Dermis blood vessel endothelial cell (primary cell): ENCODE measurements at regions not wholly inside any gene's neighbourhood (a gene's known extent, or its start where the extent isn't known, plus 50 kb on each side); places are given as distances from the start of the nearest gene placed in this dataset.
A peak's percentile ranks its signal among the peaks of the same experiment; 100 is the strongest.
"Not testable (repeated sequence)": the region's sequence is repeated elsewhere in the genome, so short reads cannot be mapped to it uniquely, and the experiment has no call there.

Source experiments
- DNase-seq: peaks from one replicate; pipeline ENCODE4 v3.0.0; 2010

- no peak for DNase-seq
Observed at GRCh38 chr1:227508431-227508830, 54.9 kb upstream of the ZNF678 start.

- not testable (repeated sequence) for DNase-seq
Observed at GRCh38 chr1:227506490-227507393, 56.6 kb upstream of the ZNF678 start.

DNA sequence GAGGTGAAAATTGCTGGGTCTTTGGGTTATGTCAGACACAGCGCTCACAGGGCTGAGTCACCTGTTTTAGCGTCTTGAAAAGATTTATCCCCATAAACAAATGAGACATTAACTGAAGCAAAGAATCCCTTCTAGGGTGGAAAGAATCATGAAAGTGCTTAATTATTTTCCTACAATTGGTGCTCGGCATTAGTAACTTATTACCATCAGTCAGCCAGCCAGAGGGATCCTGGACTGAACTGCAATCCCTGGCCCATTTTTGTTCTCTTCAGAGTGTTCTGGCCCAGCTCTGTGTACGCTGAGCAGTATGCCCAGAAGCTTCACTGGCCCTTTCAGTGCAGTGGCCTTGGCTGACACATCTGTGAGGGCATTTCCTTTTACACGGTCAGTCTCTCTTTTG, 67.3 kb upstream of the ZNF678 start:
- not testable (repeated sequence) for DNase-seq

- DNase-seq, result not testable (repeated sequence)
Observed at GRCh38 chr1:227493863-227494551, 69.3 kb upstream of the ZNF678 start.

GRCh38 chr1:227490478-227490877, 72.9 kb upstream of the ZNF678 start:
- DNase-seq, result no peak

GRCh38 chr1:227490001-227490400, 73.4 kb upstream of the ZNF678 start:
- DNase-seq, result no peak

- DNase-seq, result no peak
Observed at GRCh38 chr1:227489572-227489971, 73.8 kb upstream of the ZNF678 start.

GRCh38 chr1:227487606-227488005, 75.8 kb upstream of the ZNF678 start:
- no peak for DNase-seq

DNA sequence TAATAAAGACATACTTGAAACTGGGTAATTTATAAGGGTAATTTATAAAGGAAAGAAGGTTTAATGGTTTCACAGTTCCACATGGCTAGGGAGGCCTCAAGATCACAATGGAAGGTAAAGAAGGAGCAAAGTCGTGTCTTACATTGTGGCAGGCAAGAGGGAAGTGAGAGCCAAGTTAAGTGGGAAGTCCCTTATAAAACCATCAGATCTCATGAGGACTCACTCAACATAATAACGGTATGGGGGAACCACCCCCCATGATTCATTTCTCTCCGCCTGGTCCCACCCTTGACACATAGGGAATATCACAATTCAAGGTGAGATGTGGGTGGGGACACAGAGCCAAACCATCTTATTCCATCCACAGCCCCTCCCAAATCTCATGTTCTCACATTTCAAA, 76.8 kb upstream of the ZNF678 start:
- DNase-seq, result no peak

GRCh38 chr1:227482023-227482299, 81.4 kb upstream of the ZNF678 start:
- no peak for DNase-seq

DNA sequence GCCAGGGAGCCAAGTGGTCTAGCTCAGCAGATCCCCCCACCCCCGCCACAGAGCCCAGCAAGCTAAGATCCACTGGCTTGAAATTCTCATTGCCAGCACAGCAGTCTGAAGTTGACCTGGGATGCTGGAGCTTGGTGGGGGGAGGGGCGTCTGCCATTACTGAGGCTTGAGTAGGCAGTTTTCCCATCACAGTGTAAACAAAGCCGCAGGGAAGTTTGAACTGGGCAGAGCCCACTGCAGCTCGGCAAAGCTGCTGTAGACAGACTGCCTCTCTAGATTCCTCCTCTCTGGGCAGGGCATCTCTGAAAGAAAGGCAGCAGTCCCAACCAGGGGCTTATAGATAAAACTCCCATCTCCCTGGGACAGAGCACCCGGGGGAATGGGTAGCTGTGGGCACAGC, 89.3 kb upstream of the ZNF678 start:
- DNase-seq, result not testable (repeated sequence)

DNA sequence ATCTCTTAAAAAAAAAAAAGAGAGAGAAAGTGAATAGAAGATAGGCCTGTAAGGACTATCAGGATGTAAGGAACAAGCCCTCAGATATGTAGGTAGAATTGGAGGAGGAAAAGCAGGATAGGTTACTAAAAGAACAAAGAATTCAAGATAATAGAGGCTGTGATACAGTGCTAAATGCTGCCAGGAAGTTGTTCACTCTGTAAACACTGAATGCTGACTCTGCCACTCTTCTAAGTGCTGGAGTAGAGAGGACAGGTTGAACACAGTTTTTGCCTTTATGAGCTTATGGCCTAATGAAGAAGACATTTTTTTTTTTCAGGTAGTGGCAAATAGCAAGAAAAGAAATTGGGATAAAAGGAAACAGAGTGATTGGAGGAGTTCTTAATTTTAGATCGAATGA, 90.6 kb upstream of the ZNF678 start:
- no peak for DNase-seq

- no peak for DNase-seq
Observed at GRCh38 chr1:227470688-227471087, 92.7 kb upstream of the ZNF678 start.

GRCh38 chr1:227469708-227470107, 93.6 kb upstream of the ZNF678 start:
- DNase-seq, result peak; percentile 57

GRCh38 chr1:227466039-227466645, 97.2 kb upstream of the ZNF678 start:
- DNase-seq, result no peak

DNA sequence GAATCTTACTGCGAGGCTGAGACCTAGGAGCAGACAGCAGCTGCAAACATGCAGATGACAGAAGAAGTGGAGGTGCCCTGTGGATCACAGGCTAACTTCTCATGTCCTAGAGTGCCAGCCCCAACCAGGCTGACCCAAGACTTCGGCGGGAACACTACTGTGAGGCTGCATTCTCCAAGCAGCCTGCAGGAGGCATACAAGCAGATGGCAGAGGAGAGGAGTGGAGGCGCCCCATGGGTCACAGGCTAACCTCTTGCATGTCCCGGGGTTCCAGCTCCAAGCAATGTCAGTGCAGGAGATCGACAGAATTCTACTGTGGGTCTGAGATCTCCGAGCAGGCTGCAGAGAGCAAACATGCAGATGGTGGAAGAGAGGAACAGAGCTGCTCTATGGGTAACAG, 98.1 kb upstream of the ZNF678 start:
- DNase-seq, result no peak

DNA sequence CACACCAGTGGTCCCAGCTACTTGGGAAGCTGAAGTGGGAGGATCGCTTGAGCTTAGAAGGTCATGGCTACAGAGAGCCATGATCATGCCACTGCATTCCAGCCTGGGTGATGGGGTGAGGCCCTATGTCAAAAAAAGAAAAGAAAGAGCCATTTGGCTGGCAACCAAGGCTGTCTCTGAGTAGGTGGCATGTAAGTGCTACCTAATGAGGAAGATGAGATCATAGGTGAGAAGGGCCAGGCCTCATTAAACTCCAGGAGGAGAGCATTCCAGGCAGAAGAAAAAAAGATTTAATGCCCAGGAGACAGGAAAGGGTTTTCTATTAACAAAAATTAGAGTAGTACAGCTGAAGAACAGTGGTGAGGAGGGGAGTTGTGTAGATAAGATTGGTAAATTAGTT, 103.4 kb upstream of the ZNF678 start:
- no peak for DNase-seq

- DNase-seq, result no peak
Observed at GRCh38 chr1:227459326-227459841, 104.0 kb upstream of the ZNF678 start.

- DNase-seq, result no peak
Observed at GRCh38 chr1:227454686-227455085, 108.7 kb upstream of the ZNF678 start.

GRCh38 chr1:227453631-227454355, 109.6 kb upstream of the ZNF678 start:
- DNase-seq, result no peak

GRCh38 chr1:227451954-227452353, 111.4 kb upstream of the ZNF678 start:
- no peak for DNase-seq

GRCh38 chr1:227451057-227451456, 112.3 kb upstream of the ZNF678 start:
- no peak for DNase-seq

- no peak for DNase-seq
Observed at GRCh38 chr1:227450489-227450888, 112.9 kb upstream of the ZNF678 start.
